ENCODE measurements at regions not wholly inside any gene's neighbourhood (a gene's known extent, or its start where the extent isn't known, plus 50 kb on each side); places are given as distances from the start of the nearest gene placed in this dataset.

- peaks cover 29% of the 10 kb centered on the region for H3K4me1 Mint-ChIP-seq (ENCODE audit: low read depth)
Observed at GRCh38 chr4:108365551-108365950, 196.8 kb upstream of the LEF1 start.

DNA sequence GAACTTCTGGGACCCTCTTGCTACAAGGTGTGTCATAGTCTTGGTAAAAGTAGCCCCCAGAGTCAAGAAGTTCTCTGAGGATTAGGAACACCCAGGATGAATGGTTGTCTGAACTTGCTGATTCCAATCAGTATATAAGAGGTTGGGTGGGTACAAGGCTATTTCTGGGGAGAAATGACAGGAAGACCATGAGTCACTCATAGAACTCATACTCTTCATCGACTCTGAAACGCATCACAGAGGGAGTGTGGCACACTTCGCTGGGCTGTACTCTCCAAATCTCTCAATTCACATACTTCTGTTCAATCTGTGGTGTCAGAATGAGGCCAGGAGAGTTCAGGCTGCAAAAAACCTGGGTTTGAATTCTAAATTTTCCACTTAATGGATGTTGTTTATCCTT lies 193.2 kb upstream of the LEF1 start:
- H3K4me1 Mint-ChIP-seq (ENCODE audit: low read depth): peaks cover 48% of the 10 kb centered on the region
- H3K27ac Mint-ChIP-seq: no peak overlapping the region
- peaks cover 8% of the 10 kb centered on the region for H3K27me3 Mint-ChIP-seq (ENCODE audit: low read depth)
- DNase-seq (ENCODE audit: low spot score): no peak
- H3K4me3 Mint-ChIP-seq (ENCODE audit: low read depth): no peak overlapping the region
- intact Hi-C loops (cut with micrococcal nuclease): no loop called here
- H3K36me3 Mint-ChIP-seq (ENCODE audit: low read depth): no peaks in the 10 kb centered on the region
- H3K9me3 Mint-ChIP-seq: no peaks in the 10 kb centered on the region

More at GRCh38 chr4:108365551-108365950, 196.8 kb upstream of the LEF1 start:
- Mint-ChIP-seq H3K9me3 (no peaks in the 10 kb centered on the region), H3K27ac (no peak overlapping the region), H3K36me3 (ENCODE audit: low read depth) (no peaks in the 10 kb centered on the region), H3K27me3 (ENCODE audit: low read depth) (peaks cover 25% of the 10 kb centered on the region), H3K4me3 (ENCODE audit: low read depth) (no peak overlapping the region)
- no peak for DNase-seq (ENCODE audit: low spot score)
- intact Hi-C loops (cut with micrococcal nuclease): no loop called here

- Mint-ChIP-seq H3K27ac (no peak overlapping the region), H3K9me3 (no peaks in the 10 kb centered on the region), H3K27me3 (ENCODE audit: low read depth) (peaks cover 3% of the 10 kb centered on the region), H3K4me1 (ENCODE audit: low read depth) (peaks cover 51% of the 10 kb centered on the region), H3K4me3 (ENCODE audit: low read depth) (no peak overlapping the region), H3K36me3 (ENCODE audit: low read depth) (no peaks in the 10 kb centered on the region)
- no peak for DNase-seq (ENCODE audit: low spot score)
- intact Hi-C loops (cut with micrococcal nuclease): no loop called here
Observed at GRCh38 chr4:108361446-108361820, 192.7 kb upstream of the LEF1 start.

GRCh38 chr4:108360754-108361445 lies 192.2 kb upstream of the LEF1 start:
- Mint-ChIP-seq H3K9me3 (no peaks in the 10 kb centered on the region), H3K36me3 (ENCODE audit: low read depth) (no peaks in the 10 kb centered on the region), H3K4me3 (ENCODE audit: low read depth) (no peak overlapping the region), H3K4me1 (ENCODE audit: low read depth) (peaks cover 53% of the 10 kb centered on the region), H3K27ac (no peak overlapping the region), H3K27me3 (ENCODE audit: low read depth) (no peaks in the 10 kb centered on the region)
- DNase-seq (ENCODE audit: low spot score): no peak
- intact Hi-C loops (cut with micrococcal nuclease): no loop called here

- Mint-ChIP-seq H3K9me3 (no peaks in the 10 kb centered on the region), H3K27me3 (ENCODE audit: low read depth) (peaks cover 3% of the 10 kb centered on the region), H3K4me3 (ENCODE audit: low read depth) (no peak overlapping the region), H3K4me1 (ENCODE audit: low read depth) (peaks cover 61% of the 10 kb centered on the region), H3K36me3 (ENCODE audit: low read depth) (no peaks in the 10 kb centered on the region), H3K27ac (no peak overlapping the region)
- intact Hi-C loops (cut with micrococcal nuclease): loop anchor here (5.0 kb wide), 1 partner anchor 67 kb away; no protein-coding TSS in a partner anchor
- no peak for DNase-seq (ENCODE audit: low spot score)
Observed at GRCh38 chr4:108359986-108360681, 191.4 kb upstream of the LEF1 start.

DNA sequence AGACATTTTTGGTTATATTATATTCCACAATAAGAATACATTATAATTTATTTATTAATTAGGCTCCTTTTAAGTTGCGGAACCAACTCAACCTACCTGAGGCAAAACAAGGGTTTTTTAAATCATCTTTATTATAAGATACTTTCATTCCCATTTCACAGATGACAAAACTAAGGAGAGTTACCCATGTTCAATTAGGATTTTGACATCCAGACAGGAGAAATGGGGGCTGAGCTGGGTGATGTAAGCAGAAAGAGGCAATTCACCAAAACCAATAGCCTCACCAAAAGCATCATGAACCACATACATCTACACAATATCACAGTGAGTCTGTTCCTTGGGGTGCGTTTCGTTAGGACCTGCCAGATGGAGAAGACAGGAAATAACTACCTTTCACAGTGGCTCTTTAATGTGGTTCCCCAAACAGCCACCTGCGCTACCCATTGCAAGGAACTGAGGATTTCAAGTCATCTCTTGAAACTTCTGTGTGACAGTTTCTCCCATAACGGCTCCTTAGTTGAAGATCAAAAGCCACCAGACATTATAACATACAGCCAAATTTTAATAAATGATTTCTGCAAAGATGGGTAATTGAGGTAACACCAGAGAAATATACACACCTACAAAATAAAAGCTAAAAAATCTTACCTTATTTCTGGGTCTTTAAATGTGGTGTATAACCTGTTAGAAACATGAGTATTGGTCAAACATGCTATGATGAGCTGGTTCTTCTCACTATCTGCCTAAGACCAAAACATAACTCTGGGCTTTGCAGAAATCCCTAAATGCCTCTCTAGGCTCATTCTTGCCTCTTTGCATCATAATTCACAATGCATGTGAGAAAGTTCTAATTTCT lies 190.6 kb upstream of the LEF1 start:
- H3K36me3 Mint-ChIP-seq (ENCODE audit: low read depth): no peaks in the 10 kb centered on the region
- H3K27ac Mint-ChIP-seq: no peak overlapping the region
- no peak overlapping the region for H3K4me3 Mint-ChIP-seq (ENCODE audit: low read depth)

DNA sequence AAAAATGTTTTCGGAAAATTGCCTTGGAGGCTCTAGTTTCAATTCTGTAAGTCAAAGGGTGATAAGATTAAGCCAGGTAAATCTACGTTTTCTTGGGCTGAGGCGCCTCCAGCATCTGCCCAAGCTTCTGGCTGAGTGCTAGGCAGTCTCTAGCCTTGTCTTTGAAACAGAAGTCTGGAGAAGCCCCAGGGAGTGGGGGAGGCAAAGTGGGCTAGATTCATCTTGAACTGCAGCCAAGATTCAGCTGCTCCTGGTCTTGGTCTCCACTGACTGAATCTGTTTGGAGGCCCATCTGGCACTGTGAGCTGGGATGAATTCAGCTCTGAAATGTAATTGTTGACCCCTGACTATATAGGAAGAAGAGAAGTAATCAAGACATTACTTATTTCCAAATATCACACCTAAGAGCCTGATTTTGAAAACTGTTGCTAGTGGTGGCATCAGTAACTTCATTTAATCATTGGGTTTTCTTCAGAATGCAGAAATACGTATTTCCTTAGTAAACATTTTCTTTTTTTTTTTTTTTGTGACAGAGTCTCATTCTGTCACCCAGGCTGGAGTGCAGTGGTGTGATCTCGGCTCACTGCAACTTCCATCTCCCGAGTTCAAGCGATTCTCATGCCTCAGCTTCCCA lies 187.3 kb upstream of the LEF1 start:
- Mint-ChIP-seq H3K27ac (no peak overlapping the region), H3K4me1 (ENCODE audit: low read depth) (peaks cover 53% of the 10 kb centered on the region), H3K27me3 (ENCODE audit: low read depth) (peaks cover 3% of the 10 kb centered on the region), H3K4me3 (ENCODE audit: low read depth) (no peak overlapping the region), H3K36me3 (ENCODE audit: low read depth) (no peaks in the 10 kb centered on the region), H3K9me3 (no peaks in the 10 kb centered on the region)
- DNase-seq (ENCODE audit: low spot score): no peak
- intact Hi-C loops (cut with micrococcal nuclease): loop anchor here (2.0 to 5.0 kb wide), 2 partner anchors 13 to 71 kb away; no protein-coding TSS in a partner anchor

More for the DNA sequence above, 190.6 kb upstream of the LEF1 start:
- peaks cover 69% of the 10 kb centered on the region for H3K4me1 Mint-ChIP-seq (ENCODE audit: low read depth)
- peak; percentile 30 for DNase-seq (ENCODE audit: low spot score)
- H3K9me3 Mint-ChIP-seq: no peaks in the 10 kb centered on the region
- H3K27me3 Mint-ChIP-seq (ENCODE audit: low read depth): peaks cover 3% of the 10 kb centered on the region
- intact Hi-C loops (cut with micrococcal nuclease): loop anchor here (5.0 kb wide), 1 partner anchor 68 kb away; no protein-coding TSS in a partner anchor

GRCh38 chr4:108355186-108355901 lies 186.6 kb upstream of the LEF1 start:
- Mint-ChIP-seq H3K4me3 (ENCODE audit: low read depth) (no peak overlapping the region), H3K27ac (no peak overlapping the region), H3K27me3 (ENCODE audit: low read depth) (peaks cover 3% of the 10 kb centered on the region), H3K36me3 (ENCODE audit: low read depth) (no peaks in the 10 kb centered on the region), H3K9me3 (no peaks in the 10 kb centered on the region), H3K4me1 (ENCODE audit: low read depth) (peaks cover 46% of the 10 kb centered on the region)
- intact Hi-C loops (cut with micrococcal nuclease): loop anchor here (5.0 kb wide), 1 partner anchor 72 kb away; no protein-coding TSS in a partner anchor
- DNase-seq (ENCODE audit: low spot score): peak; percentile 14

DNA sequence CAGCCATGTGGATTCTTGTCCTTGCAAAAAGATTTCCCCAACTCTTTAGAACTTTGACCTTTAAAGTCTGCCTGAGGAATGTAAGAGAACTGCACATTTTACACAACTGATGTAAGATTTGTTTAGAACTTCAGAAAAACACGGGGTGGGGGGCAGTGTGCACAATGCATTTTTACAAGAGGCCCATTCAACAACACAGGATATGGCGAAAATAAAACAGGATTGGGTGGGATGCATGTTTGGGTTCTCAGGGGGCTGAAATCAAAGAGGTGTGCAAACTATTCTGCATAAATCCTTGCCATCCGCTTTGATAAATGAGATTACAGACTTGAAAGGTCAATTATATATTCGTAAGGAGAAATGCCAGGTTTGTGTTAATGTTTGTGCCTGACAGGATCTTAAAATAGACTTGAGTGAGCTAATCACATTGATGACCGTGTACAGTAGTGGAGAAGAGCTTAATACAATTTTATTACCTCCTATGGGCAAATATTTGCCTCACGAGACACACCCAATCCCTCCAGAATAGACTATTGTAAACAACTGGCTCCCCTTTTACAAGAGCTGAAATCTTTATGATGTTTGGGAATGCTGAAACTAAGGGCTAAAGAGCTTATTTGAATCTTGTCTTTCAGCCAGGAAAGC lies 184.1 kb upstream of the LEF1 start:
- Mint-ChIP-seq H3K9me3 (no peaks in the 10 kb centered on the region), H3K27me3 (ENCODE audit: low read depth) (peaks cover 3% of the 10 kb centered on the region), H3K27ac (no peak overlapping the region), H3K4me1 (ENCODE audit: low read depth) (peaks cover 29% of the 10 kb centered on the region), H3K36me3 (ENCODE audit: low read depth) (no peaks in the 10 kb centered on the region), H3K4me3 (ENCODE audit: low read depth) (no peak overlapping the region)
- no peak for DNase-seq (ENCODE audit: low spot score)
- intact Hi-C loops (cut with micrococcal nuclease): no loop called here

DNA sequence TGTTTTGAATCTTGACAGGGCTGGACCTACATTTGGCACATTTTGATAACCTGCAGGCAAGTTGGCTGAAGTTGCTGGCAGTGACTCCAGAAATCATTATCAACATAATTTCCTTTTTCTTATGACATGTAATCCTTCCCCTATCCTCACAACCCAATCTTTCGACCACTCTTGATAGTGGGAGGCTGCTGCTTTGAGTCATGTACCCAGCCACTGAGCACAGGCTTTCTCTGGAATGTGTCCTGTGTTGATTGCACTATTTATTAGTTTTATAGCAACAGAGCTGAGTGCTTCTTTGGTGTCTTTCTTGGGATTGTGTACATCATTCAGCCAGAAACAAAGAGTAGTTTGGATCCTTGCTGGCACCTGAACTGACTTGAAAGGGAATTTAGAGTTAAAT lies 183.1 kb upstream of the LEF1 start:
- no peaks in the 10 kb centered on the region for H3K9me3 Mint-ChIP-seq
- H3K36me3 Mint-ChIP-seq (ENCODE audit: low read depth): no peaks in the 10 kb centered on the region
- intact Hi-C loops (cut with micrococcal nuclease): no loop called here
- DNase-seq (ENCODE audit: low spot score): no peak
- H3K27me3 Mint-ChIP-seq (ENCODE audit: low read depth): peaks cover 3% of the 10 kb centered on the region
- H3K27ac Mint-ChIP-seq: no peak overlapping the region
- peaks cover 23% of the 10 kb centered on the region for H3K4me1 Mint-ChIP-seq (ENCODE audit: low read depth)
- no peak overlapping the region for H3K4me3 Mint-ChIP-seq (ENCODE audit: low read depth)

- H3K27me3 Mint-ChIP-seq (ENCODE audit: low read depth): peaks cover 2% of the 10 kb centered on the region
- no peaks in the 10 kb centered on the region for H3K9me3 Mint-ChIP-seq
- peaks cover 26% of the 10 kb centered on the region for H3K4me1 Mint-ChIP-seq (ENCODE audit: low read depth)
- intact Hi-C loops (cut with micrococcal nuclease): no loop called here
- H3K36me3 Mint-ChIP-seq (ENCODE audit: low read depth): no peaks in the 10 kb centered on the region
- H3K27ac Mint-ChIP-seq: no peak overlapping the region
- H3K4me3 Mint-ChIP-seq (ENCODE audit: low read depth): no peak overlapping the region
- no peak for DNase-seq (ENCODE audit: low spot score)
Observed at GRCh38 chr4:108350332-108350731, 181.6 kb upstream of the LEF1 start.
